ENCODE measurements at regions not wholly inside any gene's neighbourhood (a gene's known extent, or its start where the extent isn't known, plus 50 kb on each side); places are given as distances from the start of the nearest gene placed in this dataset.
"Not testable (repeated sequence)": the region's sequence is repeated elsewhere in the genome, so short reads cannot be mapped to it uniquely, and the experiment has no call there.

DNA sequence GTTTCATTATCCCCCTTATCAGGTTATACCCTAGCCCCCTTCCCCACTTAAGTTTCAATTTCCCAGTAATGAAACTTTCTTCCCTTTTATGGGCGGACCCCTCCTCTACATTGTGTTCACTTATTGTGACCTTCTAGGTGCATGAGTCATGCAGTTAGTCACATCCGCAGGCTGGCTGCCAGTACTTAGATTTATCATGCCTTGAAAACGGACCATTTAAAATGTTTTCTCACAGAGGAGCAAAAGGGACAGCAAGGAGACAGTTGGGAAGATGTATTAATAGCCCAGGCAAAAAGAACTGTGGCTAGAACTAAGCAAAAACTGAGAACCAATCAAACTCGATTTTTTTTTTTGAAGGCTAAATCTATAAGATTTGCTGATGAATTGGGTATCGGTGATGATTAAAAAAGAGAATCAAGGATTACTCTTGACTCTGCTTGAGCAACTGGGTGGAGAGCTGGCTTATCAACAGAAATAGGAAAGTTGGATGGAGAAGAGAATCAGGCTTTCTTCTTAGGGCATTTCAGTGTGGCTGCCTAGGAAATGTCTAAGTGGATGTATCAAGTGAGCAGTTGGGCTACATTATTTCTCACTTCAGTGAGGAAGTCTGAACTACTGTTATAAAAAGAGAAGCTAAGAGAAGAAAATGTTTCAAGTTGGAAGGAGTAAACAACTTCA lies 615.0 kb downstream of the HINT1 start:
- no peak for DNase-seq

DNA sequence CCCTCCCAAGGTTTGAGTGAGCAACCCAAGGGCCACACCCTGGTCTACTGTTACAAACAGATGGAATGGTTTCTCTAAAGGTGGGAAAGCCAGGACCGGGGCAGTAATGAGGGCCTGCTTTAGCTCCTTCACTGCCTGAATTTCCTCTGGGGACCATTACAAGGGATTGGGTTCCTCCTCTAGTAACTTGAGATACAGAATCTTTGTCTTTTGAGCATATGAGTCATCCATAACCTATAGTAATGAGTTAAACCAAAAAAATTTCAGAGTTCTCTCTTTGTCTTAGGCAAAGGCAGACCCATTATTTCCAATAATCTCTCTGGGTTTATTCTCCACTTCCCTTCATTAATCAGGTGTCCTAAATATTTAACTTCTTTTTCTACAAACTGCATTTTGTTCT lies 618.8 kb downstream of the HINT1 start:
- no peak for DNase-seq

DNA sequence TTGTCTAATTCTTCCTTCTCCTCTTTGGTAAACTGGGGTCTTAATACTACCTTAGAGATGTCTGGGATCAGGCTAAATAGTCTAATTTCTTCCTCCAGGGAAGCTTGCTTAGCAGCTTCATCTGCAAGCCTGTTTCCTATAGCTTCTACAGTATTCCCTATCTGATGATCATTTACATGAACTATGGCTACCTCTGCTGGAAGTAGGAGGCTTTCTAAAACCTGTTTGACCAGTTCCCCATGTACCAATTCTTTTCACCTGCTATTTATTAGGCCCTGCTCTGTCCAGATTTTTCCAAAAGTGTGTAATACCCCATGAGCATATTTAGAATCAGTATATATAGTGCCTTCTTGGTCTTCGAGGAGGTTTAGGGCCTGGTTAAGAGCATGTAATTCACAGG lies 619.8 kb downstream of the HINT1 start:
- no peak for DNase-seq

DNA sequence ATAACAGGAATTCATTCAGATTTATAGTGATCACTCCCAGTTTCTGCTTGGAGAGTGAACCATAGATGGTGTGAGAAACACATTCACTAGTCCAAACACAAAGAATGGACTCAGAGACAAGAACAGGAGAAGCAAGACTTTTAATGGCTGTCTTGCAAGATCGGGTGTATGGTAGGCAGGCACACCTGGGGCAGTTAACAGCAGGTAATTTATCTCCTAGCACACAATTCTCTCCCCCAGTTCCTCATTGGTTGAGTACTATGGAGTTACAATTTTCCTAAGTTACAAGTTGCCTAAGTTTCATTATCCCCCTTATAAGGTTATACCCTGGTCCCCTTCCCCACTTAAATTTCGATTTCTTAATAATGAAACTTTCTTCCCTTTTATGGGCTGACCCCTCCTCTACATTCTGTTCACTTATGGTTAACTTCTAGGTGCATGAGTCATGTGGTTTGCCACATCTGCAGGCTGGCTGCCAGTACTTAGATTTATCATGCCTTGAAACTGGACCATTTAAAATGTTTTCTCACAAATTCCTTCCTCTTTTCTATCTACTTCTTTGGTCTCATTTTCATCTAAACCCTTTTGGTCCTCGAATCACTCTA lies 623.3 kb downstream of the HINT1 start:
- DNase-seq, result no peak

DNA sequence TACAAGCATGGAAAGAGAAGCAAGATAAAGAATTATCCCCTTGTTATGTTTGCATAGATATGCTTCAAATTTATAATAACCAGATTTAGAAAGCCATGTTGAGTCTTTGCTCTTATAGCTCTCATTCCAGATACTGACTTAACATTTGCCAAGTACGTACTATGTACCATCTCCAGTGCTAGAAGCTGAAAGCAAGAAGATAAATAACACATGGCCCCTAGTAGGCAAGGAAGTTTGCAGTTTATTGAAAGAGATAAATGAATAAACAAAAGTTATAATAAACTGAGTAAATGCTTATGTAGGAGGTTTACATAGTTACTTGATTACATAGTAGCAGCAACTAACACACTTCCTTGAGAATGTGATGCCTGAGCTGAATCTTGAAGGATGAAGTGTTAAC lies 628.4 kb downstream of the HINT1 start:
- DNase-seq, result no peak

DNA sequence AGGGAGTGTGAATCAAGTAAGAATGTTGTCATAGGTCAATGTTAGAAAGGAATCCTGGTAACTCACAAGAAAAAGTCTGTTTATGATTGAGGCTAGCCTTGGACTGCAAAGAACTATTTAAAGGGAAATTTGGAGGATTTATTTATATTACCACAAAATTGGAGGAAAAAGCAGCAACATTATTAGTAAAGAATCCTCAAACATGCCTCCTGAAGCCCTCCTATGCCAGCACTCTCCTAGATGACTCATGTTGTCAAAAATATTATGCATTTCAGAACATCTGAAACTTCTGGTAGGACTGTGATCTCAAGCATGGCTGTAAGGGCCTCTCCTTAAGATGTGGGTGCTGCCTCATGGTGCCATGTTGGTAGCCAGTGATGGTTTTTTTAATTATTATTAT lies 628.5 kb downstream of the CHSY3 start:
- DNase-seq, result no peak

DNA sequence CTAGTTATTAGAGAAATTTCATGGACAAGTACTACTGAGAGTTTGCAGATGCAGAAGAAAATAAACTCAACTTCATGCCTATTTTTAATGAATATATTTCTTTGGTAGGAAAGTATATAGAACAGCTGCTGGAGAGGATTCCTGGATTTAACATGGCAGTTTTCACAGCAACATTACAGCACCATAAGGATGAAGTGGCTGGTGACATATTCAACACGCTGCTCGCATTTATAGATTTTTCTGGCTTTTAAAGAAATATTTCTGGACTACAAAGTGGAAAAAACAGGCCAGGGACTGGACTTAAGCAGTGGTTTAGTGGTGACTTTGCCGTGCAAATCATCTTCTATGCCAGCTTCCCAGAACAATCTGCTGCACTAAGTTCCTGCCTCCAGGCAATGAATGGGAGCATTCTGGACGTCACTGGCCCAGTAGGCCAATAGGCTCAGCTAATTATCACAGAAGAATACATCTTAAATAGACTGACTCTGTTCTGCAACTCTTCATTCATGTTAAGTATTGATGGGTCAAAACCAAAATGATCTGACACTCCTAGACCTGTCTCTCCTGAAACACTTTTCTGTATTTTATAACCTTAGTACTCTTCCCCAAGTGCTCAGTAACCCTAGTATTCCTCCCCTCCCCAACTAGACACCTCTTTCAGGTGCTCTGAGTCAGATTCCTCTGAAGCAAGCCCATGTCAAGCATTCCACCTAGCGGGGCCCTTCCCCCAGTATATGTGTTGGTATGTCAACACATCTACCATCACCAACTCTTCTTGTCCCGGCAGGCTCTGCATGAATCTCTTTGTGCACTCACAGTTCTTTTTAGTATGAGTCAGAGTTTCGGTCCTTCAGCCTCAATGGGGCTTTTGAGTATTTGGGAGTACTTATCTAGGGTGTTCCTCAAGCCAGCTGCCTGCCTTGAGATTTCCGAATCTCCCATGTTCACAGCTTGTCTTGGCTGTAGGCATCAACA lies 625.5 kb downstream of the CHSY3 start:
- no peak for DNase-seq

DNA sequence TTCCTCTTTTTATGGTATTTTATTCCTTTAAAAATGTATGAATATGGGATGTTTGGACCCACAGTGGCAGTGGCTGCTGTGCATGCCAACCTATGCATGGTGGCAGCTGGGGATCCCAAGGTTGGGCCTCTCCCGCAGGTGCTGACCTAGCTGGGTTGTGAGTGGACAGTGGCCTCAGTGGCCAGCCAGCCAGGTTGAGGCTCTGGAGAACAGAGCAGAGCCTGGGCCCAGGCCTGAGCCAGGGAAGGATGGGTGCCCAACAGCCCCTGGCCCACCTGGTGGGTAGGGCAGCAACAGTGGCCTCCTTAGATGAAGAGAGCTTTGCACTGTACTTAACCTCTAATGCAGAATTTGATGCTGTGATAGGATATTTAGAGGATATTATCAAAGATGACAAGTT lies 624.8 kb downstream of the CHSY3 start:
- DNase-seq, result no peak

DNA sequence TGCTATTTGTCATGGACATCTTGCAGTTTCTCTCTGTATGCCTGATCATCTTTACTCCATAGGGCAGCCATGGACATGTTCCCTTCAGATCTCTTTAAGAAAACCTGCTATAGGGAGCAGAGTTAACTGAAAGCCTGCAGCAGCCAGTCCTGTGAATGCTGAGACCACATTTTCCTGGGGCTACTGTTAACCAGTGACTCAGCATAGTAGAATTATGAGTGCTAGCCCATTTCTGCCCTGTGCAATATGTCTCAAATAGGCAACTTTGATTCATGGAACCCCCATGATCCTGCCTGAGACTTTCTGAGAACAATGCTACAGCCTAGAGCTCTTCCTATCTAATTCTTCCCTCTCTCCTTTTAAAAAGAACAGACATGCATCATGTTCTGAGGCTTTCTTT lies 624.2 kb downstream of the CHSY3 start:
- no peak for DNase-seq

DNA sequence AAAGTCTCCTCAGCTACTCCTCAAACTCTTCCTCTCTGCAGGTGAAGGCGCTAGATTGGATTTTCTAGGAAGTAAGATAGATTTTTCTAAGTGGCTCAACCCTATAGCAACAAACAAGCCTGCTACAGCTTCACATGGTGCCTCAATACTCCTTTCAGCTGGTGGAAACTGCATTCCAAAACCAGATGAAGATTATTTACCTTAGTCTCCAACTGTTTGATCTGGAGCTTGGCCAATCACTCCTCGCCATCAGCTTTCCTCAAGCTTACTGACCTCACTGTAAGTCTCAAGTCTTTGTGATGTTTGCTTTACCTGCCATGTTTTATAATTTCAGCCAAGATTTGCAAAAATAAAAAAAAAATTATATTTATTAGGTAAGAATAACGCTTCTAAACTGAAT lies 622.4 kb downstream of the CHSY3 start:
- no peak for DNase-seq

DNA sequence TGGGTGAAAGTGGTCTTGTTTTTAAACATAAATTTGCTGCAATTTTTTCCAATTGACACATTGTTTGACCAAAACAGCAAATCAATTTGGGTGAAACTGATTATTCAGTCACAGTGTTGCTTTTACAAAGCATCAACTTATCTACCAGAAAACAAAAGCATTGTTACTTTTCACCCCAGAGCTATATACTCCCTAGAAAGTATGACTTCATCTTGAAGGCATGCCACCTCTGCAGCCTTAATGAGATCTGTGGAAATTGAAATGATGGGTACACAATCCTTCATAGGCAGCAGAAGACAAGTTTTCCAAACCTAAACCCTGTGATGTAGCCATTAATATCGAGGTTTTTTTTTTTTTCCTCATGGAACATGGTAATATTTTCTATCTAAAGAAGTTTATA lies 615.9 kb downstream of the CHSY3 start:
- no peak for DNase-seq

DNA sequence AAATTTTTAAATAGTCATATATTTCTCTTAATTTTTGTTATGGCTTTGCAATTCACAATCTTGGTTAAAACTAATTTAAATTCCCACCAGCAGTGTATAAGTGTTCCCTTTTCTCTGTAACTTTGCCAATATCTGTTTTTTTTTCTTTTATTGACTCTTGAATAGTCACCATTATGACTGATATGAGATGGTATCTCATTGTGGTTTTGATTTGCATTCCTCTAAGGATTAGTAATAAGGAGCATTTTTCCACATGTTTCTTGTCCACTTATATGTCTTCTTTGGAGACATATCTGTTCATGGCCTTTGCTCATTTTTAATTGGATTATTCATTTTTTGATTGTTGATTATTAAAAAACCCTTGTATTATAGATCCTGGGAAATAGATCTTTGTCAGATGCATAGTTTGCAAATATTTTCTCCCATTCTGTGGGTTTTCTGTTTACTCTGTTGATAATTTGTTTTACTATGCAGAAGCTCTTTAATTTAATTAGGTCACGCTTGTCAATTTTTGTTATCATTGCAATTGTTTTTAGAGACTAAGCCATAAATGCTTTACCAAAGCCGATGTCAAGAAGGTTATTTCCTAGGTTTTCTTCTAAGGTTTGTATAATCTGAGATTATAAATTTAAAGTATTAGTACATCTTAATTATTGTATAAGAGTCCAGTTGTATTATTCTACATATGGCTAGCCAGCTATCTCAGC lies 610.9 kb downstream of the CHSY3 start:
- DNase-seq, result no peak

DNA sequence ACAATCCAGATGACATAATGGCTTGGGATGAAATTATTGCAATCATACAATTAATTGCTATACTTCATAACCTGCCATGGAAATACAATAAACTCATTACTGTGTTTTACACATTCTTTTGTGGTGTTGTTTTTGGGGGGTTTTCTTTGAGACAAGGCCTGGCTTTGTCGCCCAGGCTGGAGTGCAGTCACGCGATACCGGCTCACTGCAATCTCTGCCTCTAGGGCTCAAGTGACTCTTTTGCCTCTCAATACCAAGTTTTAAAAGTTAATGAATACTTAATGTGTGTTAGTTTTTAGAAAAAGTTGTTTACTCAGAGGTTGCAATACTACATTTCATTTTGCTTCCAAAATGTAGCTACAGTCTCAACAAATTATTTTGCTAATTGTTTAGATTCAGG lies 598.4 kb downstream of the CHSY3 start:
- DNase-seq, result no peak

DNA sequence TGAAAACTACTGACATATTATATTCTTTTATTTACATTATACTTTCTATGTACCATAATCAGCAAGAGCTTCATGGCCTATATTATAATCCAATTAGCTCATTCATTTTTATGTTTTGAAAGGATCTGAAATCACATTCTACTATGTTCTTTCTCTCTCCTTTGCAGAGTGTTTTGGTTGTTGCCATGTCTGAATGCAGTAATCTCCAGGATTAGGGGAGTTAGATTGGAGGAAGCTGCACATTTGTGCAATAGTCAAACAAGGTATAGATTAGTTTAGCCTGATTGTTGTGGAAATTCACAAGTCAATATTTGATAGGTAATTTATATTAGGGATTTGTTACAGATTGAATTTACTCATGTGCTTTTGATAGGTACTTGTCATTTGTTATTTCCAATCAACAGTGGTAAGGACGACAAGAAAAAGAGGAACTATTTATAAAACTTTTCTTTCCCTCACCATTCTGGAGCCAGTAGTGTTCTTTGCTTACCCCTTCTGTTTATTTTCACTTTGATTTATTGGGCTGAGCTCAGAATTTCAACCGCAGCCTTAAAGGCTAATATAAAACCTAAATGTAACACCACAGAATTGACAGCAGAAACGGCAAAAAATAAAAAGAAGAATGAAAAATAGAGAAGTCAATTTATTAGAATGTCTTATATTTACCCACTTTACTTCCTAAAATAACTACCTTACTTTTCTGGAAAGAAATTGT lies 597.0 kb downstream of the CHSY3 start:
- DNase-seq, result no peak

DNA sequence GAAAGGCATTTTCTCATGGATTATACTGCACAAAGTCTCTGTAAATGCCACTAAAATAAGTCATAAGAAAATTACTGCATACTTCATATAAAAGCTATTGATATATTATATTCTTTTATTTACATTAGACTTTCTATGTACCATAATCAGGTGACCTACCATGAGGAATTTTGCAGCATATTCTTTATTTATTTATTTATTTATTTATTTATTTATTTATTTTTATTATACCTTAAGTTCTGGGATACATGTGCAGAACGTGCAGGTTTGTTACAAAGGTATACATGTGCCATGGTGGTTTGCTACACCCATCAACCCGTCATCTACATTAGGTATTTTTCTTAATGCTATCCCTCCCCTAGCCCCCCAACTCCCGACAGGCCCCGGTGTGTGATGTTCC lies 596.2 kb downstream of the CHSY3 start:
- DNase-seq, result not testable (repeated sequence)

DNA sequence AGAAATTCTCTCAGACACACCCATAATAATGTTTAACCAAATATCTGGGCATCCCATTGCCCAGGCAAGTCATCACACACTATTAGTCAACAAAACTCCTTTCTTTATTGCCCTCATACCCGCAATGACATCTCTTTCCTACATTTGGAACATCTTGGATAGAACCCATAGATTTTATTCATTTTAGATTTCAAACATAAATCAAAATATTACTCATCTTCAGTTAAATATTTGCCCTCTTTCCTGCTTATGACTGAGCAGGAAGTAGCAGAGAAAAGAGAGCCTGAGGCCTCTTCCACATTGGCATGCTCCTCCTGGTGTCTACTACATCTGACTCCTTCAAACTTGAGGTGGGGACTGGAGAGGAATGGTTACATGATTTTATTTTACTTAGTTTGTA lies 592.0 kb downstream of the CHSY3 start:
- no peak for DNase-seq

DNA sequence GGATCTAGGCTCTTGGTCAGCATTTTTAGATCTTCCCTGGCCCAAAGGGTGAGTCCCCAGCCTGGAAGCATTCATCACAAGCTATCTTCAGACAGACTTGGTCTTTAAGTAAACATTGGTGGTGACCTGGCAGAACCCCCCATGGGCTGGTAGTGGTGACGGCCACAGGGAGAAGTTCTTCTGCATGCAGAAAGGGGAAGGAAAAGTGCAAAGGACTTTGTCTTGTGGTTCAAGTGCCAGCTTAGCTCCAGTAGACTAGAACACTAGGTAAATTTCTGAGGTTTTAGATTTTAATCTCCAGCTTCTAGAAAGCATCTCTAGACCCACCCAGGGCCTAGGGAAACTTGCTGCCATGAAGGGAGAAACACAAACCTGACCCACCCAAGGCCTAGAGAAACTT lies 584.0 kb downstream of the CHSY3 start:
- no peak for DNase-seq

DNA sequence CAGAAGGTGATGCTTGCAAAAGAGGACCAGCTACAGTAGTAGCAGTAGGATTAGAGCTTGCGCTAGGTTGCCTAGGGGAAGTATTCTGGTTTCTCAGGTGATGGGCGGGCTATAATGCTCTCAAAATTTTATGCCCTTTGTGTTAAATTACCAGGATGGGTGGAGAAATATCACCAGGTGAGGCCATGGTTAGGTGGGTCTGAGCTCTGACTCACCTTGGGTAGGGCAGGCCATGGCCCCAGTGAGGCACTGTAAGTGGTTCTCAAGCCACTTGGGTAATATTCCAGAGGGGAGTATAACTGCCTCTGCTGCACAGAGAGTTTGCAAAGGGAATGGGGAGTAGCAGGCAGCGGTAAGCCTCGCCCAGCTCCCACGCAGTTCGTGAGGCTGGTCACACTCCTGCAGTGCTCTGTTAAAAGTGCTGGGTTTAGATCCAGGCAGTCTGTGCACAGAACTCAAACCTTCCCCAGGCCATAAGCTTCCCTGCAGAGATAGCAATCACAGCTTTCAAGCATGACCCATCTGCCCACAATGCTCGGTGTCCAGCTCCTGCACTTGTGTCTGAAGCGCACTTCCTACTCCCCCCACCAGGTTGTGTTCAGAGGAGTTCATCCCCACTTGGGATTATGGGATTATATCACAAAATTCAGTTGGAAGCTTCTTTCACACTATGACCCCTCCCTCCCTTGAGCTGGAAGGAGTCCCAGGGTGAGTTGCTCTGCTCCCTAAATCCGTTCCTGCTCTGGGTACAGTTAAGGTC lies 575.0 kb downstream of the CHSY3 start:
- no peak for DNase-seq

DNA sequence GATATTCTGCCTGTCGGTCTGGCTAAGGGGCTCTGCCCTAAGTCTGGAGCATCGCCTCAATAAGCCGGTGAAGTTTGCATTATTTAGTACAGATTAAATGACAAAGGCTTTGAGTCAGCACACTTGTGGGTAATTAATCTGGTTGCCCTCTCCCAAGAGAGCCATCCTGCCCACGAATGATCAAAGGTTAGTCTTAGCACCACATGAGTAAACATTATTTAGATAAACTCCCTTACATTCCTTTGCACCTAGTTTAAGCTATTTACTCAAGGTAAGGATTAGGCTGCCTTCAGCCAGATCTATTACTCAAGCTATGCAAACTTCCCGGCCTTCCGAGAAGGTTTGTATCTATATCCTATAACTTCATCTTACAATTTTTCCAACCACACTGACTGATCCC lies 572.1 kb downstream of the CHSY3 start:
- DNase-seq, result no peak

DNA sequence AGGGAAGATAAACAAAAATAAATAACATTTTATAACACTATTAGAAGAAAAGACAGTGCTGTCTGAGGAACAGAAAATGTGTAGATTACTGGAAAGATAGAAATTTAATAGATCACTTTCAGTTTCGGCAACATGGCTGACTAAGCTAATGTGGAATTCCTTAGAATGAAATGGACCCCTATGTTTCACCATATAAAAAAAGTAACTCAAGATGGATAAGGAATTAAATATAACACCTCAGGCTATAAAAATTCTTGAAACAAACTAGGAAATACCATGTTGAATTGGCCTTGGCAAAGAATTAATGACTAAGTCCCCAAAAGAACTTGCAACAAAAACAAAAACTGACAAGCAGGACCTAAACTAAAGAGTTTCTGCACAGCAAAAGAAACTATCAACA lies 558.3 kb downstream of the CHSY3 start:
- no peak for DNase-seq

DNA sequence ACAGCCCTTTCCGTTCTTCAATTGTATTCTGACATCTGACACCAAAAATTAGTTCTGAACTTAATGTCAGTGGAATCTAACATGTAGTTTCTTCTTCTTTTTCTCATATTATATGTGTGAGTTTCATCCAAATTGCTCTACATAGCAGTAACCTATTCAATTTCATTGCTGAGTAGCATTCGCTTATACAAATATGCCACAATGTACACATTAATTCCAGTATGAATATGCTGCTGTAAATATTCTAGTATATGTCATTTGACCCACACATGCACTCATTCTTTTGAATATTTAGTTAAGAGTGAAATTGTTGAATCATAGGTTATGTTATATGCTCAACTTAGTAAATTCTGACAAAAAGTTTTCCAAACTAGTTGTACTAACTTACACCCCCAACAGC lies 550.9 kb downstream of the CHSY3 start:
- DNase-seq, result no peak

DNA sequence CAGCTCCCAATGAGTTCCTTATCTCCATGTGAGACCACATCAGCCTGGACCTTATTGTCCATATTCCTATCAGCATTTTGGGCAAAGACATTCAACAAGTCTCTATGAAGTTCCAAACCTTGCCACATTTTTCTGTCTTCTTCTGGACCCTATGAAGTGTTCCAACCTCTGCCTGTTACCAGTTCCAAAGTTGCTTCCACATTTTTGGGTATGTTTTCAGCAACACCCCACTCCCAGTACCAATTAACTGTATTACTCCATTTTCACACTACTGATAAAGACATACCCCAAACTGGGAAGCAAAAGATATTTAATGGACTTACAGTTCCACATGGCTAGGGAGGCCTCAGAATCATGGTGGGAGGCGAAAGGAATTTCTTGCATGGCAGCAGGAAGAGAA lies 548.5 kb downstream of the CHSY3 start:
- DNase-seq, result no peak

Measured in activated CD4-positive, alpha-beta T cell treated with anti-CD3 and anti-CD28 coated beads, Interleukin-2, amount 50 U/mL, for 48 hours (primary cell).